ENCODE measurements at regions not wholly inside any gene's neighbourhood (a gene's known extent, or its start where the extent isn't known, plus 50 kb on each side); places are given as distances from the start of the nearest gene placed in this dataset.

DNA sequence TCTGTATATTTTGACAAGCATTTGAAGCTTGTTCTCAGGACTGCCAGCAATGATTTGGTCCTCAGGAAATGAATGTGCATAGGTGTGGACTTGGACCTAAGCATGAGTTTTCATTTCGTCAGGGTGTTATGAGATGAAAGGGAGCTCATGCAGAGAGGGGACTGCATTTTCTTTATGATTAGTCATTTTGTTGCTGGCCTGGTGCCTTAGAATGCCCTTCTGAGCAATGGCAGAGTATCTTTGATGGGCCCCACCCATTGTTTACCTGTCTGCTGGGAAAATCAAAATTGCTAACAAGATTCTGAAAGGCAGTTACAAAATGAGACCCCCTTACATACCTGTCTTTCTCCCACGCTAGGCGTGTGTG, 51.5 kb upstream of the MTHFD1L start (continued):
- TF ChIP-seq, protein P1, sequence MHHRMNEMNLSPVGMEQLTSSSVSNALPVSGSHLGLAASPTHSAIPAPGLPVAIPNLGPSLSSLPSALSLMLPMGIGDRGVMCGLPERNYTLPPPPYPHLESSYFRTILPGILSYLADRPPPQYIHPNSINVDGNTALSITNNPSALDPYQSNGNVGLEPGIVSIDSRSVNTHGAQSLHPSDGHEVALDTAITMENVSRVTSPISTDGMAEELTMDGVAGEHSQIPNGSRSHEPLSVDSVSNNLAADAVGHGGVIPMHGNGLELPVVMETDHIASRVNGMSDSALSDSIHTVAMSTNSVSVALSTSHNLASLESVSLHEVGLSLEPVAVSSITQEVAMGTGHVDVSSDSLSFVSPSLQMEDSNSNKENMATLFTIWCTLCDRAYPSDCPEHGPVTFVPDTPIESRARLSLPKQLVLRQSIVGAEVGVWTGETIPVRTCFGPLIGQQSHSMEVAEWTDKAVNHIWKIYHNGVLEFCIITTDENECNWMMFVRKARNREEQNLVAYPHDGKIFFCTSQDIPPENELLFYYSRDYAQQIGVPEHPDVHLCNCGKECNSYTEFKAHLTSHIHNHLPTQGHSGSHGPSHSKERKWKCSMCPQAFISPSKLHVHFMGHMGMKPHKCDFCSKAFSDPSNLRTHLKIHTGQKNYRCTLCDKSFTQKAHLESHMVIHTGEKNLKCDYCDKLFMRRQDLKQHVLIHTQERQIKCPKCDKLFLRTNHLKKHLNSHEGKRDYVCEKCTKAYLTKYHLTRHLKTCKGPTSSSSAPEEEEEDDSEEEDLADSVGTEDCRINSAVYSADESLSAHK (tag by site-specific recombination; IDR thresholded peaks at IDR 0.05) = no peak
- TF ChIP-seq ZNF341 (tag by site-specific recombination; IDR thresholded peaks at IDR 0.05; ENCODE audit: low read depth) (no peak), ZNF133 (tag by site-specific recombination; IDR thresholded peaks at IDR 0.05) (no peak), ZFP69B (tag by site-specific recombination; IDR thresholded peaks at IDR 0.05) (peak; percentile 89), ZNF629 (tag by site-specific recombination; IDR thresholded peaks at IDR 0.05) (peak; percentile 10; the same call in 1 of the 2 replicates), ZNF19 (tag by site-specific recombination; IDR thresholded peaks at IDR 0.05; ENCODE audit: low read depth) (no peak), ZNF138 (tag by site-specific recombination; IDR thresholded peaks at IDR 0.05; ENCODE audit: borderline replicate concordance) (no peak), ZNF501 (tag by site-specific recombination; IDR thresholded peaks at IDR 0.05) (no peak)
